HG03354 (cell line): ENCODE measurements at regions not wholly inside any gene's neighbourhood (a gene's known extent, or its start where the extent isn't known, plus 50 kb on each side); places are given as distances from the start of the nearest gene placed in this dataset.
"Not testable (repeated sequence)": the region's sequence is repeated elsewhere in the genome, so short reads cannot be mapped to it uniquely, and the experiment has no call there.

ENCODE experiments used
- ATAC-seq: cut with Tn5 transposase; IDR thresholded peaks from one replicate; pipeline ENCODE4 v1.9.1; 2021; ENCODE audit warnings: mild to moderate bottlenecking; ENCODE audit not compliant: unreplicated experiment, poor library complexity, severe bottlenecking

DNA sequence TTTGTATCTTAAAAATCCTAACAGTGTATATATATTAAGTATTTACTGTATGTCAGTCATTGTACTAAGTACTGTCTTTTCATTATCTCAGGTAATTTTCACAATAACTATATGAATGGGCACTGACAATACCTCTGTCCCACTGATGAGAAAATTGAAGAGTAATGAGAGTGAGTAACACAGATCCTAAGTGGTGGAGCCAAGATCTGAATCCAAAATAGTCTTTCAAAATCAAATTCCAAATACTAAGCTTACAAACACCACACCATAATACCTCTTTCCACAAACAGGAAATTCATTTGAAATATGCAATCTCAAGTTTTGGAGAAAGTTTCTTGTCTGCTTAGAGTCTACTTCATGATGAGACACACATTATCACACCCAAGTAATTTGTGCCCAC, 105.9 kb upstream of the EDEM3 start:
- ATAC-seq, result peak; percentile 14

DNA sequence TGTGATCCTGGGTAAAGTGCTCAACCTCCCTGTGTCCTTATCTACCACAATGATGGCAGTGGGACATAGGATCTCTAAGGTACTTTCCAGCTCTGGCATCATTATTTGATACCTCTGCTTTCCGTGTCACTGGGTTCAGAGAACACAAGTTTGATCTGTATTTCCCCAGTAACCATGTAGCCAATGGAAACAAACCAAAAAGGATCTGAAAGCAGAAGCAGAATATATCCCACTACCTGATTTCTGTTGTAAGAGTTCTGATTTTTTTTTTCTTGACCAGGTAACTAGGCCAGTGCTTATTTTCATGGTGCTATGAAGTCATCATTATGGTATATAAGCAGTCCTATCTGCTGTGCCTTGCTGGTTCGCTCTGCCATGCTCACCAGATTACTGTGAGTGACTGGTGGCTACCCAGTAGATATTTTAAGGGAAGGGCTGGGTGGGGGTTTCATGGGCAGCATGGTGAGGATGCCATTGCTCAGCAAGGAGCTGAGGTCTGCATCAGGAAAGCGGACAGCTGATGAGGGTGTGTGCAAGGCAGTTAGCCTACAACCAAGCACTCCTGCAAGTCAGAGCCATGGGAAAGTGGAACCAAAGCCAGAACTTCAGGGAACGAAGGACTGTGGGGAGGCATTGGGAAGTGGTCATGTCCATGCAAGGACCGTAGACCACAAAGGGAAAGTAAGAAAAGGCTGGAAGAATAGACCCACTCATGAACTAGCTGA, 104.9 kb upstream of the EDEM3 start:
- ATAC-seq, result peak; percentile 54

DNA sequence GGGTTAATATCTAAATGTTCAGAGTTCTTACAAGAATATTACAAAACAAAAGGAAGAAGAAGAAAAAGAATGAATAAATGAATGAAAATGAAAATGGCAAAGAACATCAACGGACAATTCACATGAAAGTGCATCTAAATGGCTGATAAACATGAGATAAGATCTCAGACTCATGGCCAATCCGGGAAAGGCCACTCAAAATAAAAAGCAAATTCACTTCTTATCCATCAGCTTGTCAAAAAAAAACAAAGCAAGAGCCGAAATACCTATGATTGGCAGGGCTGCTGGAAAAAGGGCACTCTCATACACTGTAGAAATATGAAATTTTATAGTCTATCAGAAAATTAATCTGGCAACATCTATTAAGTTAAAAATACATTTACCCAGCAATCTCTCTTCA, 103.6 kb upstream of the EDEM3 start:
- ATAC-seq, result no peak

DNA sequence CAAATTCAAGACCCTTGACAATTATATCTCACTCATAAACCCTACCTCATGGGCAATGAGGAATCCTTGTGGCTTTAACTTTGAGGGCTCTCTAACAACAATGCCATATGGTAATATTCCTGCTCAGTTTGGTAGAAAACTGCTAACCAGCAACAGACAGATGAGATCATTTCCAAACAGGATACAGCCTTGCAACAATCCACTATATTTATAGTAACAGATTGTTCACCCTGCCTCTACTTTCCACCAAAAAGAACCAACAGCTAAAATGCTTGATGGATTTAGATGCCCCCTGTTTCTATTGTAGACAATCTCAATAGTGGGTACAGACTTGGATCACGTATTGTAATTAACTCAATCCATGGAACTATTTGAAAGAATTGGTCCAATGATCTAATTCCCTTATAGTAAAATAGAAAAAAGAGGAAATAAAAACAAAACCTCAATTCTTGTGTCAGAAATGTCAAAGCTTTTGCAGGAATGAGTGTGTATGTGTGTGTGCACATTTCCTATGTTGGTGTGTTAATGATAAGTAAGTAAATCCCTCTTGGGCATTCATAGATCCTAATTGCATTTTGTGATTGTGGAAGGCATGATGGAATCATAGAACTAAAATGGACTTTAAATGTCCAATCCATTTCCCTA, 100.0 kb upstream of the EDEM3 start:
- ATAC-seq, result no peak

DNA sequence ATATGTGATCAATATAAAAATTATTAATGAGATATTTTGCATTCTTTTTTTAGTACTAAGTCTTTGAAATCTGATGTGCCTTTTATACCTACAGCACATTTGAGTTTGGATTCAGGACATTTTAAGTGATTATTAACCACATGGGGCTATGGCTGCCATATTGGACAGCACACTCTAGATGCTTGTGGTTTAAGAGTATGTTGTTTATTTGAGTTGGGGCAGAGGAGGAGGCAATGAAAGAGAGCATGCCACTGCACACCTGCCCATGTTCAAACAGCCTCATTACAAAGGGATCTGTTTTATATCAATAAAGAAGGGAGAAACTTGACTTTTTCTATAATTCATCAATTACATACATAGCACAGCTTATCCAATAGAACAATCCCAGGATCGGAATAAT, 99.4 kb upstream of the EDEM3 start:
- ATAC-seq, result no peak

DNA sequence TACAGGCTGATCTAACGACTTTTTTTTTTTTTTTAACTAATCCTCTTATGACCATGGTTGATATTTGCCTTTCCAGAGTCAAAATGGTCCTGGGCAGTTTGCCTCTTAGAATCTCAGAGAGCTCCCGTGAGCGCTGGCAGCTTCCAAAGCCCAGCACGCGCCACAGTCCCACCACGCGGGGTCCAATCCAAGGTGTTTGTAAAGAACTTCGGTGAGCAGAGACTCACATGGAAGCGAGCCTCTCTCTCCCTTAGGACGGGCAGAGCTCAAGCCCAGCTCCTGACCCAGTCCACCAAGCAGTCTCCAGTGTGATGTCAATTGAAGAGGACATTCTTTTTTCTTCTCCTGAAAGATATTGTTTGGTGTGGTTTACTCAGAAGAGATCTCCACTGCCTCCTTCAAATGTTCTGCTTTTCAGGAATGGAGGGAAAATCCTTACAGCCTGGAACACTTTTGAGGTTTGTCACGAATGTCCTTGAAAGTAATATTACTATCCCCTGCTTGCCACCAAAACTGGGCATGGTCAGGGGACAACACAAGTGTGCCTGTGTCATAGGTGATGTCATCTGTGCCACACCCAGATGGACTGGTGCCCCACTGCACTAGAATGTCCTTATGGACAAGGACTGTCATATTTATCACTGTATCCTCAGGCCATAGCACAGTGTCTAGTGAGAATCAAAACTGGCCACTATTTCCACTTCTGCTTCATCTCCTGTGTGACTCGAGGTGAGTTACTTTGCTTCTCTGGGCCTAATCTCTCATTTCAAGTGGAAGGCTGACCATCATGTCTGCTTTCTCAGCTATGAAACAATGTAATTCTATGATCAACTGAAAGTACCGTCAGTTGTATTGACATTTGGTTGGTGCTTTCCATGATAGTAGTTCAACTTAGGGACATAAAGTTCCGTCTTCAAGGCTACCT, 97.4 kb upstream of the EDEM3 start:
- ATAC-seq, result no peak

DNA sequence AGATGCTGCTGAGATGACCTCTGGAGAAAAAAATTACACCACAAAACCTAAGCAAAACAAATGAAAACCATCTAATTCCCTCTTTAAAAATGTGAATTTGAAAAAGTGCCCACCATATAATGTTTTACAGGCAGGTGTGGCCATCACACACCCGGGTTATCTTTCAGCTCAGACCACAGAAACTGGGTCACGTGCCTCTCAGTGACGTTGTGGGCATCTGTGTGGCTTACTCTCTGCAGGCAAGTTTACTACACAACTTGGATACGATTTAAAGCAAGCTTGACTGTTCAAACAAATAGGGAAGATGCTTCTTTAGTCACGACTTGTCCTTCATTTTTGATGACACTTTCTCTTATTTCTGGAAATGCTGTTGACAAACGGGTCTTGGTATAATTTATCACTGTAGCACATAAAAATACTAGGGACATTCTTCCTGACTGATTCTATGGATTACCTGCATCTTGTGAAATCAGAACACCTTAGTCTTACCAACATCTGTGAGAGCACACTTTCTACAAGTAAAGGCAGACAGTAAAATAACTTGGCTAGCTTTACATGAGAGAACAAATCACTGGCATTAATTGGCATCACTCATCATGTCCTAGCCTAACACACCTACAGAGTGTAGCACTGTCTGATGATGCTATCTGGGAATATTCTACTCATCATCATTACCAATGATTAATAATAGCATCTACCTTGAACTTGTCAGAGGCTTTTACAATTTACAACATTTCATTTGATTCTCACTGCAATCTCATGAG, 89.3 kb upstream of the EDEM3 start:
- ATAC-seq, result peak; percentile 100

DNA sequence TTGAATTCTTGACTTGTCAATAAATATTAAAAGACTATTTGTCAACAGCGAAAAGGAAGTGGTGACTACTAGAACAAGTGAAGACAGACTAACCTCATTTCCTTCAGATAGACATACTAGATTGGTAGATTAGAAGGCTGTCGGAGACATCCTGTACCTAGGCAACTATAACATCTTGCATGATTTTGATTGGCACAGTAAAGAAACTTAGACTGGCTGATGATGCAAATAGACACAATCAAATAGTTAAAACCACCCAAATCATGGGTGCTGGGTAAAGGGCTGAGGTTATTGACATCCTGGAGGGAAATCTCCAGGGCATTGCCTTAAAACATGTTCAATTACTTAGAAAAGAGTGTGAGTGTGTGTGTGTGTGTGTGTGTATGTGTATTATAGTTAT, 85.9 kb upstream of the EDEM3 start:
- no peak for ATAC-seq

DNA sequence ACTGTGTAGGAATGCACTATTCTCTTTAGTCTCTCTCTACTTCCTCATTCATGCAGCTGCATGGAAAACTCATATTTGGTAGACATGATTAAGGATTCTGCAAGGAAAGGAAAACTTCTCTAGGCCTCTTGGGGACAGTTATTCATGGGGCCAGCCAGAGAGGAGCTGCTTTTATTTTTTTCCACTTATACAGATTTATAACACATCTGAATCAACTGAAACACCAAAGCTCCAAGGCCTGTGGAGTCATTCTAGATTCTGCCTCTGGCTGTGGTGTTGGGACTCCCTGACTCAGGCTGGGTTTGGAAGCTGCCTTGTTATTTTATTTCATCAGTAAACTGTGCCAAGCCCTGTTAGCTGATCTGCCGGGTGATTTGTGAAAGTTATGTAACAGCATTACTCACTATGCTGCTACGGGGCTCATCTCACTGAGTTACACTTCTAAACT, 83.9 kb upstream of the EDEM3 start:
- ATAC-seq, result no peak

DNA sequence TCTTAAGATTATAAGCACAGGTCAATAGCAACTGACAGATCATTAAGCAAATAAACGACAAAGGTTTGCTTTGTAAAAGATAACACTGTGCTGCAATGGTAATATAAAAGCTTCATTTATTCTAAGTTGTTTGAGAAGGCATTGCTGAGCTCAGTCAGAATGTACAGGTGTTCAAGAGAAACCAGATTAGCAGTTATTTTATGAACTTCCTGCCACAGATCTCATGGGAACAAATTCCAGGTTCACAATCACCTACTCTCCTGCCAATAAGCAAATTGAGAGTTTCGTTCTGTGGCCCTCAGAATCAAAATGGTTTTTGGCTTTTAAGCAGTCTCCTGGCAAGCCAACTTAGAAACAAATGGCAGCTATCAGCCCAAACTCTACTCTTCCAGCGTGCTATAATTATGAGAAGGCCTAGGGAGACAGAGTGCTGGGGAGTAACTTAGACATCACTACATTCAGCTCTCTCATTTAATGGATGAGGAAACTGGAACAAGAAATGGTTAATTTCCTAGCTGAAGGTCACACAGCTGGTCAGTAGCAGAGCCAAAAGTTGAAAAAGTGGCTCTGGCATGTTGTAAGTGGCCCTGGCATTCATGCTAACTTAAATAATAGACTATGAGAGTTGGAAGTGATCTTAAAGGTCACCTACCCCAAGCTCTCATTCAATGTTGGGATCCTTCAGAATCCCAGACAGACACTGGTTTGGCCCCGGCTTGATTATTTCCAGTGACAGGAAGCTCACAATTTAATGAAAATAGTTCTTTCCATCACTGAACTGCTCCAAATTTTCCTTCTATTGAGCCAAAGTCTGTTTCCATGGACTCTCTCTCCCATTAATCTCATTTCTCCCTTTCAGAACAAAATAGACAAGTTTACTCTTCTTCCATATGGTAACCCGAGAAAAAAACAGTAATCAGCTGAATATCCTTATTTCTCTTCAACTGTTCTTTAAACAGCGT, 82.6 kb upstream of the EDEM3 start:
- peak; percentile 66 for ATAC-seq

DNA sequence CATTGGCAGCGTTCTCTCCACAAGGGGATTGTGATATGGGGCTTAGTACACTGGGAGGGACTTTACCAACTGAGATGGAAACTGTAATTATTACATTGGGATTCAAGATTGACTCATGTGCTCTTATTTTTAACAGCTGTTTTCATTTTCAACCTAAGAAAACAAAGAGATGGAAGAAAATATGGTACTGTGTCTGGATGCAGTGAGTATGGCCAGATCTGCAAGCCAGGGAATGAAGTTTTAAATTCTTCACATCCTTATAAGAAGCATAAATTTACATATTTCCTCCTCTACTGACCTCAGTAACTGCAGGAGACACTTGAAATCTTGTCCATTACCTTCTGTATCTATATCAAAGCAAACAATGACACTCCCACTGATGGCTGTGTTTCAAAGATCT, 81.5 kb upstream of the EDEM3 start:
- no peak for ATAC-seq

DNA sequence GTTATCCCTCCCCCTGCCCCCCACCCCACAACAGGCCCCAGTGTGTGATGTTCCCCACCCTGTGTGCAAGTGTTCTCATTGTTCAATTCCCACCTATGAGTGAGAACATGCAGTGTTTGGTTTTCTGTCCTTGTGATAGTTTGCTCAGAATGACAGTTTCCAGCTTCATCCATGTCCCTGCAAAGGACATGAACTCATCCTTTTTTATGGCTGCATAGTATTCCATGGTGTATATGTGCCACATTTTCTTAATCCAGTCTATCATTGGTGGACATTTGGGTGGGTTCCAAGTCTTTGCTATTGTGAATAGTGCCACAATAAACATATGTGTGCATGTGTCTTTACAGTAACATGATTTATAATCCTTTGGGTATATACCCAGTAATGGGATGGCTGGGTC, 79.3 kb upstream of the EDEM3 start:
- not testable (repeated sequence) for ATAC-seq

DNA sequence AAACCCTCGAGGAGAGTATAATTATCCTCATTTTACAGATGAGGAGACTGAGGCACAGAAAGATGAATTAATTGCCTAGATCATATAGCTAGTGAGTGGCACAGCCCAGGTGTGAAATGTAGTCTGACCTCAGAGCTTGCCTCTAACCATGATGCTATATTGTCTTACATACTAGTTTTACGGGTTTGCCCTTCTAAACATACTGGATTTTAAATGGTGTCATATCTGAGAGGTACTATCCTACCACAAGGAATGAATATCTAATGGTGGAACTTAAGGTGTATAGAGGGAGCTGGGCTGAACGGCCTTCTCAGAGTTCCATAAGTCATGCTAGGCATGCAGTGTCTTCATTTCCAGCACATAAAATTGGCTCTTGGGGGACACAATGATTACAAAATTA, 77.9 kb upstream of the EDEM3 start:
- no peak for ATAC-seq

DNA sequence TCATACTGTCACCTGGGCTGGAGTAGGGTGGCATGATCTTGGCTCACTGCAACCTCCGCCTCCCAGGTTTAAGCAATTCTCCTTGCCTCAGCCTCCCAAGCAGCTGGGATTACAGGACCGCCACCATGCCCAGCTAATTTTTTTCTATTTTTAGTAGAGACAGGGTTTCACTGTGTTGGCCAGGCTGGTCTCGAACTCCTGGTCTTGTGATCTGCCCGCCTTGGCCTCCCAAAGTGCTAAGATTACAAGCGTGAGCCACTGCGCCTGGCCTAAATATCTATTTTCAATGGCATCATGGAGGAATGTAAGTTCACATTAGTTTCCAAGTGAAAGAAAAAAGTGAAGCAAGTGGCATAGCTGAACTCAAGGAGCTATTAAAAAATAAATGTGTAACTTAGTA, 74.8 kb upstream of the EDEM3 start:
- not testable (repeated sequence) for ATAC-seq

DNA sequence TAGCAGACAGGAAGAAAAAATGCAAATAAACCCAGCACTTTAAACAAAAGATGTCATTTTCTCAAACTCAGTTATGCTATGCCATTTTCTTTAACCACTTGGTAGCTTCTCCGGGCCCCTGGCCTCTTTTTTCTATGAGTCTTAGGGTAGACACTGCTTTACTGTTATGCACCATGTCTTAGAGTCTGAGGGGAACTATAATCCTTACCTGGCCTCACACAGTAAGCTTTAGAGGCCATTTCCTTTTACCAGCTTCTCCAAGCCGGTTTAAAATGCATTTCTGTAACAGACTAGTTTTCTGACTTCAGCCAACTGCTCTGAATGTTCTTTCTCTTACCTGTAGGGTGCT, 73.7 kb upstream of the EDEM3 start:
- ATAC-seq, result no peak

DNA sequence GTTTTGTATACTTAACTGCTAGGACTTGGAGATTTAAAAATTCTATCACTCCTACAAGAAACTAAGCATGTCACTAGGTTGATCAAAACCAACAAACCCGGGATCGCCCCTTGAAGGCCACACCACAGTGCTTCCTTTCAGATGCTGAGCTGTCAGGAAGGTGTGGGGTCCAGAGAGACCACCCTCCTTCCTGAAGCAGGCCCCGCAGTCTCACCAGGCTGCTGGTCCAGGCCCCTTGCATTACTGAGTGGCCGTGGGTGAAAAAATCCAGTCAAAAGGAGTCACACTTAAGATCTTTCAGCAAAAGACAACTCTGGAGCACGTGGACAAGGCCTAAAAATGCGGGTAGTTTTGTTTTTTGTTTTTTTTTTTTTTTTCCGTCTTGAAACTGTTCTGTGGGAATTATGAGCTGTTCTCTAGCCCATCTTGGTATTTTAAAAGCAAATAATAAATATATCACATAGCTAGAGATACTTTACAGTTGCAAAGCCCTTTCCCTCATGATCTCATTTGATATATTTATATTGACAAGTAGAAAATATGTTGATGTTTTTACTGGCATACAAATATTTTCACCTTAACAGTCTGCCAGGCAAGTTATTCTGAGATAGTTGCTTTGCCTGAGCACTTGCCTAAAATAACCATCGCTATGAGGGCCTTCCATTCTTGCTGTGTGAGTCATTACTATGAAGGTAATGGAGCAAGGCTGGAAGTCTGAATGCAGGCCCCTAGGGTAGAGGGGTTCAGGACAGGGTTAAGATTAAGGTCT, 73.1 kb upstream of the EDEM3 start:
- ATAC-seq, result no peak

DNA sequence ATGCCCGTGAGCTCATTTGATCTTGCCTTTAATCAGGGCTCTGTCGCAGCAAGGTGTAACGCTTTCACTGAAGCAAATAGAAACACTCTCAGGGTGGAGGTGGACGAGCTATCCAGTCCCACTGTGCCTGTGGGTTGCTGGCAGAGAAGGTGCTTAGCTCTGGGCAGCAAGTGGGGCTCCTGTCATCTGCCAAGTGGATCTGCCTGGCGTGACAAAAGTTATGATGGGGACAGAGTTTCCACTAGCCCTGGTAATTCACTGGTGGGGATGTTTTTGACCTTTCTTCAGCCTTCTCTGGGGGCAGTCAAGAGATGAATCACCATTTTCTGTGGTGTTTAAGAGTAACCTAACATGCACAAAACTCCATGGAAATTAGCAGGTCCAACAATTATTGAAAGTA, 71.3 kb upstream of the EDEM3 start:
- no peak for ATAC-seq

DNA sequence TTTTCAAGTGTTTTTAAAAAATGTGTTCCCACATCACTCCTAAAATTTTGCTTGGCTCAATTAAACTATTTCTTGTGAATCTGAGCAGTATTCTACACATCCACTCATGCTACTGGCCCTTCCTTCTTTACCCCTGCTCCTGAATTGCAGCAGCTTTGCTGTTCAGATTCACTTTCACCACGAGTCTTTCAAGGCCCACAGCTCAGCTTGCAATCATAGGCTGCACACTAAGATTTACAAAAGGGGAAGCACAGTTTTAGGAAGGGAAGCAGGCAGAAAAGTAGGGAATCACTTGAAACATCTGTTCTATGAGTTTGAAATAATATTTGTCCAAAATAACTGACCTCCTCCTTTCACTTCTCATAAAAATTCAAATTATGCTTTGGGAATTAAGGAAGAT, 70.9 kb upstream of the EDEM3 start:
- ATAC-seq, result peak; percentile 38
